Thoracic aorta (tissue), 2 donors: ENCODE measurements at regions not wholly inside any gene's neighbourhood (a gene's known extent, or its start where the extent isn't known, plus 50 kb on each side); places are given as distances from the start of the nearest gene placed in this dataset.

ENCODE experiments used
- ATAC-seq: fragments of 150-250 bp; one replicate; pipeline ENCODE4 v1.8.0; 2017; ENCODE audit warnings: low read depth; ENCODE audit not compliant: insufficient number of reproducible peaks, low FRiP score
- DNase-seq: peaks from one replicate; pipeline ENCODE4 v3.0.0-alpha.2; 2020; ENCODE audit warnings: low spot score
- H3K27ac ChIP-seq, 2 donors: fragments of 200-600 bp; sonication (generic); 1 replicate in 1 of 2; 2 replicates in 1 of 2; pipeline ENCODE4 v1.5.1; 2016; ENCODE audit warnings: mild to moderate bottlenecking in 2 of 2, moderate library complexity in 2 of 2
- H3K27me3 ChIP-seq: fragments of 200-600 bp; sonication (generic); replicated peaks from 2 replicates; pipeline ENCODE4 v1.6.0; 2016; ENCODE audit warnings: mild to moderate bottlenecking; ENCODE audit not compliant: insufficient read depth
- H3K36me3 ChIP-seq: fragments of 200-600 bp; sonication (generic); one replicate; pipeline ENCODE4 v1.5.1; 2016
- H3K4me1 ChIP-seq, 2 donors: fragments of 200-600 bp; sonication (generic); 1 replicate in 1 of 2; 2 replicates in 1 of 2; pipeline versions ENCODE4 v1.5.1 to v1.6.0; 2016; ENCODE audit warnings: low read depth in 2 of 2, mild to moderate bottlenecking in 1 of 2; ENCODE audit not compliant: control insufficient read depth in 1 of 2
- H3K4me3 ChIP-seq: fragments of 200-600 bp; sonication (generic); 2 replicates; pipeline ENCODE4 v1.5.1; 2016; ENCODE audit warnings: mild to moderate bottlenecking
- H3K9me3 ChIP-seq: fragments of 200-600 bp; sonication (generic); 2 replicates; pipeline ENCODE4 v1.5.1; 2016
- TF ChIP-seq, protein P1 (sequence below): fragments of 200-600 bp; sonication (generic); IDR thresholded peaks from one replicate; pipeline ENCODE4 v1.5.1; 2019; ENCODE audit warnings: antibody characterized with exemption

DNA sequence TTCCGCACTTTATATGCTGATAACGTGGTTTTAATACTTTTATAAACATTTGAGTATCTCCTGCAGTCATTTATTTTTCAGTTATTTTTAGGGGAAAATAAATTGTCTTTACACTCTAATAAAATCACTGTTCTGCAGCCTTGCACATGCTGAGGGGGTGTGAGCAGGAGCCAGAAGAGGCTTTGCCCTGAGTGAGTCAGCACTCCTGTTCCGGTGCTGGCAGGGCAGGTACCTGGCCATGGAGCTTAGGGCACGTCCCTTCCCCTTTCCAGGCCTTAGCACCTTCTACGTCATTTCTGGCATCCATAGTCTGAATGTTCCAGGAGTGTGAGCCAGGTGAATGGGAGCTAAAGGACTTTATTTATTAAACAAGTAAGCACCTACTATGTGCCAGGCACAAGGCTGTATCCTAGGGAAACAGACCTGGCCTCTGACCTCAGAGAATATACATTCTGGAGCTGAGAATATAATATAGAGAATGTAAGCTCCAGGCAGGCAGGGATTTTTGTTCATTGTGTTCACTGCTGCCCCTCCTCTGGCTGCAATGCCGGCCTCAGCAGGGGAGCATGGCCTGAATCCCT lies 402.9 kb downstream of the PTPRU start:
- TF ChIP-seq, protein P1, sequence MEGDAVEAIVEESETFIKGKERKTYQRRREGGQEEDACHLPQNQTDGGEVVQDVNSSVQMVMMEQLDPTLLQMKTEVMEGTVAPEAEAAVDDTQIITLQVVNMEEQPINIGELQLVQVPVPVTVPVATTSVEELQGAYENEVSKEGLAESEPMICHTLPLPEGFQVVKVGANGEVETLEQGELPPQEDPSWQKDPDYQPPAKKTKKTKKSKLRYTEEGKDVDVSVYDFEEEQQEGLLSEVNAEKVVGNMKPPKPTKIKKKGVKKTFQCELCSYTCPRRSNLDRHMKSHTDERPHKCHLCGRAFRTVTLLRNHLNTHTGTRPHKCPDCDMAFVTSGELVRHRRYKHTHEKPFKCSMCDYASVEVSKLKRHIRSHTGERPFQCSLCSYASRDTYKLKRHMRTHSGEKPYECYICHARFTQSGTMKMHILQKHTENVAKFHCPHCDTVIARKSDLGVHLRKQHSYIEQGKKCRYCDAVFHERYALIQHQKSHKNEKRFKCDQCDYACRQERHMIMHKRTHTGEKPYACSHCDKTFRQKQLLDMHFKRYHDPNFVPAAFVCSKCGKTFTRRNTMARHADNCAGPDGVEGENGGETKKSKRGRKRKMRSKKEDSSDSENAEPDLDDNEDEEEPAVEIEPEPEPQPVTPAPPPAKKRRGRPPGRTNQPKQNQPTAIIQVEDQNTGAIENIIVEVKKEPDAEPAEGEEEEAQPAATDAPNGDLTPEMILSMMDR, result no peak
- H3K4me1 ChIP-seq, result no peaks in the 10 kb centered on the region
- no peaks in the 10 kb centered on the region for H3K36me3 ChIP-seq
- ATAC-seq (no peak), DNase-seq (no peak)
- no peaks in the 10 kb centered on the region for H3K27me3 ChIP-seq
- H3K4me3 ChIP-seq, result no peak overlapping the region
- no peak overlapping the region for H3K27ac ChIP-seq
- H3K9me3 ChIP-seq, result no peaks in the 10 kb centered on the region

DNA sequence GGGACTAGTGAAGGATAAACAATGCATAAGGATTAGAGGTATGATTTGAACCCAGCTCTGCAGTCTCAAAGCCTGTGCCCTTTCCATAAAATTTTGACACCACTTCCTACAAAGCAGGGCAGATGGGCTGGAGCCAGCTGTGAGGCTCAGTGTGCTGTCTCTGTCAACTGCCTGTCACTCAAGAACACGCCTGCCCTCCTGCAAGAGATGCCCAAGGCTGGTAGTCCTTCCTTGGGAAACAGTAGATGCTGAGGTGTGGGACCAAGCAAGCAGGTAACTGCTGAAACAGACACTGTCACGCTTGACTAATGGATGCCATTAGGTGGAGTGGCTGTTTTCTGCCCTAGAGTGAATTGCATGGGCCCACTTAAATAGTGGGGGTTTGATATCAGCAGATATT lies 402.0 kb downstream of the PTPRU start:
- Histone ChIP-seq H3K27ac (no peak overlapping the region), H3K4me1 (no peaks in the 10 kb centered on the region), H3K9me3 (no peaks in the 10 kb centered on the region), H3K4me3 (no peak overlapping the region), H3K36me3 (no peaks in the 10 kb centered on the region), H3K27me3 (no peaks in the 10 kb centered on the region)
- ATAC-seq (no peak), DNase-seq (no peak)
- TF ChIP-seq, protein P1, result no peak

DNA sequence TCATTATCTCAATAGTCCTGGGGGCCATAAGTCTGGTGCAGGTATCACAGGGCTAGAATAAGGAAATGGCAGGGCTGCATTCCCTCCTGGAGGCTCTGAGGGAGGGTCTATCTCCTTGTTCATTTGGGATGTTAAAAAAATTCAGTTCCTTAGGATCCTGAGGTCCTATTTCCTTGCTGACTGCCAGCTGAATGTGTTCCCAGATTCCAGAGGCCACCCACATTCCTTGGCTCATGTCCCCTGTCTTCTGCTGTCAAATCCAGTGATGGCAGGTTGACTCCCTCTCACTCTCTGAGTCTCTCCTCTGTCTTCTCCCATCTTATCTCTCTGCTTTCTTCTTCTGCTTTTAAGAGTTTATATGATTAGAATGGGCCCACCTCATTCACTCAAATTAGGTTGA lies 400.6 kb downstream of the PTPRU start:
- H3K4me3 ChIP-seq, result no peak overlapping the region
- TF ChIP-seq, protein P1, result no peak
- H3K9me3 ChIP-seq, result no peaks in the 10 kb centered on the region
- ATAC-seq, result no peak
- DNase-seq, result no peak
- no peaks in the 10 kb centered on the region for H3K4me1 ChIP-seq
- no peaks in the 10 kb centered on the region for H3K27me3 ChIP-seq
- no peak overlapping the region for H3K27ac ChIP-seq
- H3K36me3 ChIP-seq, result no peaks in the 10 kb centered on the region

DNA sequence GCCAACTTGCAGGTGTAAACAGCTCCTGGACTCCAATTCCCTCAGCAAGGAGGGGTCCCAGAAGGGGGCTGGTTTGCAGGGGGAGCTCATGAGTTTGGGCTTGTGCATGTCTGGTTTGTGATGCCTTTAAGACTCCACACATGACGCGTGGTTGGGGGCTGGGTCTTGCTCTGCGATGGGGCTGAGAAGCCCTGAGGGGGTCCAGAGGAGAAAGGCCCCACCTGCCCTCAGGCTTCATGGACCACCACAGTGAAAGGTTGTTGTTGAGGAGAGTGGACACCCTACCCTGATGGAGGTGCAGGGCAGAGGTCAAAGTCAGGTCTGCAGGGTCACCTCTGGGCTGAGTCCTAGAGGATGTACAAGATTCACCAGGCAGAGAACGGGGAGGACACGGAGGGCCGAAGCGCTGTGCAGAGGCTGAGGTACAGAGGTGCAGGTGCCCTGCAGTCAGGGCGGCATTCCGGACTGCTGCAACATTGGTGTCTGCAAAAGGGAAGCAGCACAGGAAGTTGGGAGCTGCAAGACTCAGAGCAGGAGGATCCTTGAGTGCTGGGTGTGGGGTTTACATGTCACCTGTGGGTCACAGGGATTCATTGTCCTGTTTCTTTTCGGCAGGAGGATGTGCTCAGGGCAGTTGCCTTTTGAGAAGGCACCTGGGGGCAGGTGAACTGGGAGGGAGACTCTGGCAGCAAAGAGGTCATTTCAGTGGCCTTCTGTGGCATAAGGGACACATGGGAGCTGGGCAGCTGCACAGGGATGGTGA lies 399.4 kb downstream of the PTPRU start:
- ATAC-seq, result no peak
- no peak for DNase-seq
- no peak overlapping the region for H3K27ac ChIP-seq

DNA sequence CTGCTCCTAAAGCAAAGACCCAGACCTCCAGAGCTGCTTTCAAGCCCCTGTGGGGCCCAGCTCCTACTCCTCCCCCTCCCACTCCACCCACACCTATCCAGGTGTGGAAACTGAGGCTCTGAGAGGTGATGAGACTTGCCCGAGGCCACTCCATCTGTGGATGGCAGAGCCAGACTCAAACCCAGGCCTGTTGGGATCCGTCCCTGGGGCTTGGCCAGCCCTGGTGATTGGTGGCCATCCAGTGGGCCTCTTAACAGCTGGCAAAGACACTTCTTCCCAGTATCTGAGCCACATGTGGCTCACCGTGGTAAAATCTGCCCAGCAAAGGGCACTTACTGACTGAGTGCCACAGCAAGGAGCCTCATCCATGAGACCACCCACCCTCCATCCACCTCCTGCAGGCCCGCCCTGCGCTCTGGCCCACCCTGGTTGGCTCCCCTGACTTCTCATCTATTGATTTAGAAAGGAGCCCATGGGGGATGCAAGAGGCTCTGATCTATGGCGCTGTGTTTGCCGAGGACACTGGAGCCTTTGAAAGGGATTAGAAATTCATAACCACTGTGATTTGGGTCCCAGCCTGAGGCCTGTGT lies 398.5 kb downstream of the PTPRU start:
- TF ChIP-seq, protein P1, result no peak
- Histone ChIP-seq H3K27me3 (no peaks in the 10 kb centered on the region), H3K9me3 (no peaks in the 10 kb centered on the region), H3K36me3 (no peaks in the 10 kb centered on the region), H3K4me1 (peaks cover 0 to 6% of the 10 kb centered on the region in 2 donors), H3K4me3 (no peak overlapping the region), H3K27ac (no peak overlapping the region)
- ATAC-seq (no peak), DNase-seq (no peak)

More for the DNA sequence above, 399.4 kb downstream of the PTPRU start:
- Histone ChIP-seq H3K4me1 (peaks cover 0 to 6% of the 10 kb centered on the region in 2 donors), H3K4me3 (no peak overlapping the region), H3K9me3 (no peaks in the 10 kb centered on the region), H3K36me3 (no peaks in the 10 kb centered on the region), H3K27me3 (no peaks in the 10 kb centered on the region)
- TF ChIP-seq, protein P1, result no peak
